ENCODE measurements at regions not wholly inside any gene's neighbourhood (a gene's known extent, or its start where the extent isn't known, plus 50 kb on each side); places are given as distances from the start of the nearest gene placed in this dataset.

GRCh38 chr21:15247613-15248012, 182.8 kb upstream of the NRIP1 start:
- DNase-seq: no peak

DNA sequence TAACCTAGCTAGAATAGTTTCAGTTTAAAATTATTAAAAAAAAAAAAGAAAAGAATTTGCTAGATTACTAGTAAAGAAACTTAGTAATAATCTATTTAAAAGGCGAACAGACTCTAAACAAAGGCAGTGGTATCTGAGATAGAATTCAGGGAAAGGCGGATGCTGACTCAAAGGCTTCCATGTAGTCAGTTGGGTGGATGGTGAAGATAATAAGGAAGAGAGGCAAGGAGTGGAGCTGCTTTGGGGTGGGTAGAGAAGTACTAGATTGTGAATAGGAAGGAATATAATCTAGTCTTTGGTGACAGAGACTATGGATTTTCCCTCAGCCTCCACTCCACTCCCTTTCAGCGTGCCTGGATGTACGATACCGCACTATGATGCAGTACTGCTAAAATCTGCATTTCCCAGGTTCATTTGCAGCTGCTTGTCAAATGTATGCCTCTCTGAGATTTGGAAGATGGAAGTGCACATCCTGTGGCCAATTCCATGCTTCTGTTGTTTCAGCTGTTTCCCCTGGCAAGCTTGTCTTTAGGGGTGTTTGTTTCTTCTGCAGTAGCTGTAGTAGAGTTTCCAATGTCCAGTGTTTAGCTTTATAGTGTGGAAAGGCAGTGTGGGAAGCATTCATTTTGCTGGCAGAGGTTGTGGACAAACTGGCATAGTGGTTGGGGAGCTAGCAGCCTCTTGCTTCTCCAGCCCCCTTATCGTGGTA, 184.6 kb upstream of the NRIP1 start:
- no peak for DNase-seq

- no peak for DNase-seq
Measured at GRCh38 chr21:15250384-15250783, 185.6 kb upstream of the NRIP1 start.

DNA sequence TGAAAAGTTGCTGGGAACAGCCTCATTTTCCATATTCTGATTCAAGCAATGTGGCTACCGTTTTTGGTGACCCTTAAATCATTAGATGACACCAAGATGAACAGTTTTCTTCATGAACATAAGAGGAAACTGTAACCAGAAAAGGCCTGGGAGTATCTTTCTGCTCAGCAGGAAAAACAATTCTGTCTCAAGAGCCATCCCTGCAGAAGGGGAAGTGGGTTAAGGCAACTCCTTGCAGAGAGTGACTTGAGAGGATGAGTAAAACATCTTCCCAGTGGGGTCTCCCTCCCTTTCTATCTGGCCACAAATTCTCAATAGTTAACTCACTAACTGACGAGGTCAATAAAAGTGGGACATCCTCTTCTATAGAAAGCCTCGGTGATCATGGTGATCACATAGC, 187.6 kb upstream of the NRIP1 start:
- DNase-seq: no peak

DNA sequence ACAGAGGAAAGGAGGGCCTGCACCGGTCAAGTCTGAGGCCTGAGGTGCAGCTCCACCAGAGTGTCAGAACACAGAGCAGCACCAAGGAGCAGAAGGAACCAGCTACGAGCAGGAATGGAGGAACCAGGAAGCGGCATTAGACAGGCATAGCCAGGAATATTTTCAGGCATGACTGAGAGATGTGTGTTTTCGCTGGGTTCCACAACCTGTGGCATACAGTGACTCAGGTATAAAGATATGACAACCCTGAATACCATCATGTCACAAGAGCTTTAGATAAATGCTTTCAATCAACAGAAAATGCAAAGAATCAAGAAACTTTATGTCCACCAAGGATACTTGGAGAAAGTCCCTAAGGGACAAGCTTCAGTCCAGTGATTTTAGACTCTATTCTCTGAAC, 189.3 kb upstream of the NRIP1 start:
- DNase-seq: no peak

DNA sequence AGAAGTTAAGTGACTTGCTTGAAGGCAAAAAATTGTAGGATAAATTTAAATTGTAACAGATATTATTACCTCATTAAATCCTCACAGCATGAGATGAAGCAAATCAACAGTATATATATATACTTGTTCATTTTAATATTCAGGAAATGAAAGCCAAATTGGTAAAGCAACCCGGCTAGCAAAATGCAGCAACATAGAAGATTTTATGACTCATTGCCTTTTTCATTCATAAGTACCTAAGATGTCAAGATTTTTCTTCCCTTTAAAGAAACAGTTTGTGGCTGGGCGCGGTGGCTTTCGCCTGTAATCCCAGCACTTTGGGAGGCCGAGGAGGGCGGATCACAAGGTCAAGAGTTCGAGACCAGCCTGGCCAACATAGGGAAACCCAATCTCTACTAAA, 190.5 kb upstream of the NRIP1 start:
- DNase-seq: no peak

DNA sequence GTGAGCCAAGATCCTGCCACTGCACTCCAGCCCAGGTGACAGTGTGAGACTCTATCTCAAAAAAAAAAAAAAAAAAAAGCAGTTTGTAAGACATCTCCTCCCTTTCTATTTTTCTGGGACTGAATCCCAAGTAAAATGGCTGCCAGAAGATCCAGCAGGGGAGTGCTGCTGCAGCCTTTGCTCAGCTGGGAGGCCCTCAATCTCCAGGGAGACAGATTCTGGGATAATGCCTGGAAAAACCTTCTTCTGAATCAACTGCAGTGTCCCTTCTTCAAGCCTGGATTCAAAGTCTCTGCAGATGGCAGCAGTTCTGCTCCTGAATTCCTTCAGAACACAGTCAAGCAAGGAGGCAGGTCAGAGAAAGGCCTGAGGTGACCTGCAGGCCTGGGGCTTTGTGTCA, 191.0 kb upstream of the NRIP1 start:
- DNase-seq: no peak

GRCh38 chr21:15256996-15257395, 192.2 kb upstream of the NRIP1 start:
- DNase-seq: no peak

GRCh38 chr21:15257646-15258045, 192.8 kb upstream of the NRIP1 start:
- DNase-seq: no peak

DNA sequence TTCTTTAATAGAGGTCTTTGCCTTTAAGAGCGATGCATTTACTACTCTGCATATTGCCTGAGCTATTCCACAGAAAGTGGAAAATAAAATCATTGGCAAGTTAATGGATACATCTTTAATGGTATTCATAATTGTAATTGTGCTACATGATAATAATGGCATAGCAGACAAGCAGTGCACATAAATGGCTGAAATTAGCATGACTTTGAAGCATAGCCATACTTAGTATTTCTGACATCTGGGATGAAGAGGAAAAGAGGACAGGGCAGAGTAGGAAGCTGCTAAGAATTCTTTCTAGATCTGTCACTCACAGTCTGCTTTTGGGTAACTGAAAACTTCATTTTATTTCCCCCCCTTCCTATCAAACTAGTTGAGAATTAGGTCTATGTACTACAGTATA, 195.0 kb upstream of the NRIP1 start:
- no peak for DNase-seq

- no peak for DNase-seq
Measured at GRCh38 chr21:15260604-15261003, 195.8 kb upstream of the NRIP1 start.

DNA sequence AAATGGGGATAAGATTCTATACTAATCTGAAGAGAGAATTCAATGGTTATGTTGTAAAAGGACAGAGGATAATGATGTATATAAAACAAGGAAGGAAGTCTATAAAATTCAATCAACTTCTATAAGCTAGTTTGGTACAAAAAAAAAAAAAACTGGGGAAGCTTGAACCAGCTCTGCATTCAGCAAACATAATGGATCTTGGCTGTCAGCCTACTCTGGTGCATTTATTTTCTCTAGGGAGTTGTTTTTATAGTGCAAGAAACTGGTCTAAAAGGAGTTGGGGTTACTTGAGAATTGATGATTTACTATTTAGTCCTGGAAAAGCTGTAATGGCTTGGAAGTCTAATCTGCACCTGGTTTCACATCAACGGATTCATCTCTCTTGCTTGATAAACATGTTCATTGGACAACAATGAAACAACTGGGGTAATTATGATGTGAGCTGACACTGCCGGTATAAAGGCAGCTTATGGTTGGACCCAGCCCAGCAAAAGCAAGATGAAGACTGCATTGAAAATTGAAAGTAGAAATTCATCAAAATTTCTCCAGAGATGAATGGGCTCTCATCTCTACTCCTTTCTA, 199.4 kb upstream of the NRIP1 start:
- no peak for DNase-seq

DNA sequence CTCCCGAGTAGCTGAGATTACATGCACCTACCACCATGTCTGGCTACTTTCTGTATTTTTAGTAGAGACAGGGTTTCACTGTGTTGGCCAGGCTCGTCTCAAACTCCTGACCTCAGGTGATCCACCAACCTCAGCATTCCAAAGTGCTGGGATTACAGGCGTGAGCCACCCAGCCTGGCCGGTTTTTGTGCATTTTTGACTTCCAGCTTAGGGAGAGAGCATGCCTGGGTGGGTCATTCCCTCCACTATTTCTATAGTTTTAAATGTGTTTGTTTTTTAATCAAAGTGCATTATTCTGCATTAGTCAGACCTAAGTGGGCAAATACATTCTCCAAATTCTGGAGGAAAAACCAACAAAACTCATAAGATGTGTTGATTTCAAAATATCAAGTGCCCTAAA, 207.4 kb upstream of the NRIP1 start:
- no peak for DNase-seq

DNA sequence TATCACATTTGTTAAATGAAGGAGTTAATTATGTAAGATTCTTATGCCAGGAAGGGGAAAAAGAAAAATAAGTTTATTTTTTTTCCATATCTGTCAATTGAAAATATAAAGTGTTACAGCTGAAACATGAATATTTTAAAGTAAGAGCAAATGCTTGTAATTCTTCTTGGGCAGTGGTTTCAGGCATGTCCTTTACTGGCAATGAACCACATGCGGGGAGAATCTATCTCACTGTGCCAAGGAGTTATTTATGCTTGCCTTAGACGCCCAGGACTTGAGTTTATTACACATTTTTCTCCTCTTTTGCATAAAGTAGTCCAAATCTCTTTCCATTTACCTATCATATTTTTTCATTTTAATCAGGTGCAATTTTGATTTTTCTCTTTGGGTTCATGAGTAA, 207.8 kb upstream of the NRIP1 start:
- DNase-seq: no peak

- DNase-seq: no peak
Measured at GRCh38 chr21:15273244-15273643, 208.4 kb upstream of the NRIP1 start.

DNA sequence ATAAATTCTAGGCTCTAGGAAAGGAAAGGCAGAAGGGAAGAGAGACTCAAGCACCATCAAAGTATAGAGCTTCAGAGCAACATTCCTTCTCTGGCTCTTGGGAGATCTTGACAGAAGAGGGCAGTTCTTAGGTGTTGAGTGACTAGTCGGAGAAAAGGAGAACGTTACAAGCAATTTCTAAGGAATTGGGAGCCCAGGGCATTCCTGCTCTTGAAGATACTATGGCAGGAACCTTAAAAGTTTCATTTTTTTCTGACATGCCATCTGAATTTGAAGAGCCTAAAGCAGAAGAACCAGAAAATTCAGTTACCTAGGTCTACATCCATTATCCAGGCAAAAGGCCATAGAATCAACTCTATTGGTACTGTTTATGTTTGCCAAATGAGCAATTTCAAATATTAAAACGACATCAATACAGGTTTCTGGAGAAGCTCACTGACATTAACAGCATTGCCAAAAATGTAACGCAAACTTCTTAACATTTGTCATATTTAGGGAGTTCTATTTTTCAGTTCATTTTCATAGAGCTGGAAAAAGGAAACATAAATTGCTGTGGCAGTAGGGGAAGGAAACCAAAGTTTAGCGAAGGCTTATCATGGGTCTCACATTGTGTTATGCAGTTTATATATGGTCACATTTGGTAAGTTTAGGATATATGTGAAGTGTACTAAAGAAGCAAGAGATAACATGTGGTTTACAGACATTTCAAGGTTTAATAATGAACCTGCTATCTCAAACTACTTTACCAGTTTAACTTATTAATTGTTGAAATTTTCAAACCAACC, 210.1 kb upstream of the NRIP1 start:
- DNase-seq: no peak

- no peak for DNase-seq
Measured at GRCh38 chr21:15275615-15276235, 210.9 kb upstream of the NRIP1 start.

GRCh38 chr21:15276243-15276642, 211.4 kb upstream of the NRIP1 start:
- no peak for DNase-seq

DNA sequence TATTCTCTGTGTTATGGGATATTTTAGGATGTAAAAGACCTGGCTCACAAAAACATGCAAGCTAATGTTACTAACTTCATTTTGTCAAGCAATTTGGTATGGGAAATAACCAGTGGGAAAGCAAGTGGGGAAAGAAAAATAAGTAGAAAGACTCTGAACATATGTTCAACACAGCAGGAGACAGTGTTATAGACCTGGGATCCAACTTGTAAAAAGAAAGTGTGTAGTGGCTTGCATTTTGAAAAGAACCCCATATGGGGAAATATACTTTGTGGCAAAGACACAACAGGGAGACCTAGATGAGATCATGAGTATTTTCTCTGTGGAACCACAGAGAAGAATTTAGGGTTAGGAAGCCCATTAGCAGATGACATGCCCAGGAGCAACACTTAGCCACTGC, 212.7 kb upstream of the NRIP1 start:
- no peak for DNase-seq

GRCh38 chr21:15278279-15278678, 213.5 kb upstream of the NRIP1 start:
- DNase-seq: no peak

DNA sequence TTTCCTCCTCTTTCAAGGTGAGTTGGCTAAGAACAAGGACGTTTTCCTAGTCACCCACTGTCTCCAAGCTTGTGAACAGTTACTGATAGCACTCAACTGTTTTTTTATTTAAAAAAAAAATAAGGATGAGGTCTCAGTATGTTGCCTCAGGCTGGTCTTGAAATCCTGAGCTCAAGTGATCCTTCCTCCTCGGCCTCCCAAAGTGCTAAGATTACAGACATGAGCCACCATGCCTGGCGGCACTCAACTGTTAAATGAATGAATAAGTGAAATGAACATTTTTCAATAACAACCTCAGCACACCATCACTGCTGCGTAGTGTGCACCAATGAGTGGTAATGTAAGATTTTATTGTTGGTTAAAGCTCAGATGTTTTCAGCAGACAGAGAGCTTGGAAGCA, 214.1 kb upstream of the NRIP1 start:
- no peak for DNase-seq

GRCh38 chr21:15279482-15279881, 214.7 kb upstream of the NRIP1 start:
- no peak for DNase-seq

- no peak for DNase-seq
Measured at GRCh38 chr21:15281714-15282113, 216.9 kb upstream of the NRIP1 start.

- DNase-seq: no peak
Measured at GRCh38 chr21:15282665-15283064, 217.9 kb upstream of the NRIP1 start.
